SU-DHL-6 (cell line): ENCODE measurements at regions not wholly inside any gene's neighbourhood (a gene's known extent, or its start where the extent isn't known, plus 50 kb on each side); places are given as distances from the start of the nearest gene placed in this dataset.

Experiments
- CTCF ChIP-seq: fragments of 200-600 bp; sonication (generic); IDR thresholded peaks from one replicate; pipeline ENCODE4 v1.5.1; 2017; ENCODE audit warnings: antibody characterized with exemption, mild to moderate bottlenecking, low read length, moderate library complexity; ENCODE audit not compliant: insufficient read depth, poor library complexity, severe bottlenecking
- EZH2phosphoT487 ChIP-seq: fragments of 200-600 bp; sonication (generic), shearing (Covaris generic); conservative IDR thresholded peaks from 2 replicates; pipeline ENCODE4 v1.6.1; 2018; ENCODE audit warnings: mild to moderate bottlenecking, antibody characterized with exemption, low read length, moderate library complexity, mixed read lengths

- no peak for TF ChIP-seq CTCF
- TF ChIP-seq EZH2phosphoT487: no peak
Observed at GRCh38 chr3:104412608-104413580, 953.8 kb upstream of the ALCAM start.
